ENCODE measurements at regions not wholly inside any gene's neighbourhood (a gene's known extent, or its start where the extent isn't known, plus 50 kb on each side); places are given as distances from the start of the nearest gene placed in this dataset.

- TF ChIP-seq CTCF (conservative IDR thresholded peaks at IDR 0.05; ENCODE audit: low read length) = no peak
- no peak for TF ChIP-seq EZH2phosphoT487 (IDR thresholded peaks at IDR 0.05; ENCODE audit: borderline replicate concordance, low read depth, low read length)
These were observed 143.1 kb upstream of the ARID1B start for GRCh38 chr6:156634048-156634447.

Data from OCI-LY7 (cell line).